Cerebellar cortex (tissue), 1 donor: ENCODE measurements at regions not wholly inside any gene's neighbourhood (a gene's known extent, or its start where the extent isn't known, plus 50 kb on each side); places are given as distances from the start of the nearest gene placed in this dataset.
"Not testable (repeated sequence)": the region's sequence is repeated elsewhere in the genome, so short reads cannot be mapped to it uniquely, and the experiment has no call there.

Source experiments
- DNase-seq: peaks from one replicate; pipeline ENCODE4 v3.0.0-alpha.2; 2015; ENCODE audit warnings: low spot score

GRCh38 chr6:159400826-159401225 is 231.6 kb downstream of the FNDC1 start:
- no peak for DNase-seq

GRCh38 chr6:159399751-159400221 is 230.6 kb downstream of the FNDC1 start:
- no peak for DNase-seq

DNA sequence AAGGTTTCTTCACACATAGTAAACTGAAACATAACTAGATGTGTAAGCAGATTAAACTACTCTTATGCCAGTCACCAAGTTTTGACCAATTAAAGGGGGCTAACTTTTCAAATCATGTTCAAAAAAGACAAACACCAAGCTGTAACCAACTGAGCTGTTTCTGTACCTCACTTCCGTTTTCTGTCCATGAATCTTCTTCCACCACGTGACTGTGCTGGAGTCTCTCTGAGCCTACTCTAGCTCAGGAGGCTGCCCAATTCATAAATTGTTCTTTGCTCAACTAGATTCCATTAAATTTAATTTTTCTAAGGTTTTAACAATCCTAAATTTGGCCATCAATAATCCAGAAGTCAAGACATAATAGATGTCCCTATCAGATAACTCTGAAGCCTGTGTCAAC is 229.4 kb downstream of the FNDC1 start:
- DNase-seq, result no peak

- DNase-seq, result no peak
These were observed 228.6 kb downstream of the FNDC1 start for GRCh38 chr6:159397753-159398152.

DNA sequence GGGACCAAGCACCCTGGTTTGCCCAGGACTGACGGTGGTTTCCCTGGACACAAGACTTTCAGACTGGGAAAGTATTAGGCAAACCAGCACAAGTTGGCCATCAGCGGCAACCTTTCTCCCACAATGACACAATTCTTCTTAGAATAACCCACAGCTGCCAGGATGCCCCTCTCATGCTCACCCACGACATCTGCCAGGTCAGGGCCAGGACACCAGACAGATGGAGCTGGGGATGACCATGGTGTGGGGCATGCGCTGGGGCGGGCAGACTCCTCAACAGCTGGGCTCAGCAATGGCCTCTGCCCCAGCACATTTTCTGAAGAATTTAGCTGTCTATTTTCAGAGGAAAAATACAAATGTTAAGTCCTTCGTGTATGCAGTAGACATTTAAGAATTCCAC is 226.4 kb downstream of the FNDC1 start:
- no peak for DNase-seq

- not testable (repeated sequence) for DNase-seq
These were observed 223.5 kb downstream of the FNDC1 start for GRCh38 chr6:159392695-159393094.

DNA sequence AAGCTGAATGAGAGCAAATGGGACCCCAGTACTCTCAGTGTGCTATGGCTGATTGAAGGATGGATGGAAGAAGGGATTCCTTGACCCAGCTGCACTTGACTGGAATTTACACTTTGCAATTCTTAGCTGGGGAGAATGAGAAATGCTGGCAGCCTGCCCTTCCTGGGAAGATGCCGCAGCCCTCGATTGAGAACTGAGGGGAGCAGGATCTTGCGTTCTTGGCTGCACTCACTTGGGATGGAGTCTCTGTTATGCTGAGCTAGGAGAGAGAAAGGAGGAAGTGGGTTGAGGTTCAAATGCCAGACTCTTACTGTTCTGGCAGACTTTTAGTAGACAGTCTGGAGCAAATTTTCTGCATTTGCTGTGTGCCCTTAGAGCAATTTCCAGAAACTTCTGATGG is 221.2 kb downstream of the FNDC1 start:
- no peak for DNase-seq

GRCh38 chr6:159389695-159390094 is 220.5 kb downstream of the FNDC1 start:
- DNase-seq, result no peak

DNA sequence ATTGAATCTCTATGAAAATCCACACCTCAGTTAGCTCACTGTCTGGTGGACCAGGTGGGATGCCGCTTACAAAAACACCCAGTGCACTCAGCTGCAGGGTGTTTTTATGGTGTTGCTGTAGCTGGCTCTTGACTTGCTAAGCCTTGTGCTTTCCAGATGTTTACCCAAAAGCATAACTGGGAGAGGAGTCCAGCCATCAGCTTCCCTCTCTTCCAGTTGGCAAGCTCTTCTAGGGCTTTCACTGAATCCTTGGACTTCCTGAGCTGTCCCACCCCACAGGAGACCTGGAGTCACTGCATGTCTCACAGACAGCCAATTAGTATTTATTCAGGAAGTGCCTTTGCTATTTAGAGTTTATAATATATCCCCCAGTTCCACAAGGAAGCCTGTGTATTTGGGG is 210.9 kb downstream of the FNDC1 start:
- no peak for DNase-seq

GRCh38 chr6:159378411-159379328 is 209.5 kb downstream of the FNDC1 start:
- DNase-seq, result no peak

DNA sequence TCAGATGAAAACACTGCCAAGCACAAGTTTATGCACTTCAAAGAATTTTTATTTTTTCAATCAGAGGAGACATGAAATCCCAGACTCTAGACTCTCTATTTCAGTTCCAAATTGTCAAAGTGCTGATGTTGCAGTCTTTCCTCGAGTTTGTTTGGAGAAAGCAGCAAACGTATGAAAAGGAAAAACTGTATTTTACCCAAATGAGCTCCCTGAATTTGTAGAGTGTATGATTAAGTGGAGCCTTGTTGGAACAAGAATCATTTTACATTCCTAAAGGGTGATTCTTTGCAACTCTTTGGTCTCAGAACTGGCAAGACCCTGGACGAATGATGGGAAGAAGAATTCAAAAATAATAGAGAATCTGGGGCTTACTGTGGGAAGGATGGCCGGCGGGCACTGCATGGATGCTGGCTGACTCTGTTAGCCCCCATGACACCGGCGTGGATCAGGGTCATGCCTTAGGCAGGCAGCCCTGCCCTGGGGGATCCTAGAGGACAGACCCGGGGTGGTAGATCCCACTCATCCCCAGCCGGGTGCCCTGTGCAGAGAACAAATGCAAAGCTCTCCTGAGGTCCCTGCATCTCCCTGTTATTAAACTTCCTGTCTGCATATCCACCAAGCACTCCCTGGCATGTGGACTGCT is 207.4 kb downstream of the FNDC1 start:
- no peak for DNase-seq

DNA sequence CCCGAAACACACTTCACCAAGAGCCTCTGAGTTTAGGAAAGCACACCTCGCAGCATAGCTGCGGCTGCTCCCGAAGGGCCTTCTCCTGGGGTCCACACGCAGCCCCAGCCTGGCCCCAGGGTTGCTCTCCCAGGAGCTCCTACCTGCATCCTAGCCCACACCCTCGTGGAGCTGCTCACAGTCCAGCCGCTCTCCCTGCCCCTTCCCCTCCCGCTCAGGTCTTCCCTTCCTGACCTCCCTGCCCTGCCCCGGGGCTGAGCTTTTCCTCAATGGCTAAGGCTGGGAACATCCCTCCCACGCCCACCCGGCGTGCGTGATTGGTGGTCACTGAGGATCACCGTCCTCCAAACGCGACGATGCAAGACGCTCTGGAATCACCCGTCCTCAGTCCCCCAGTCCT is 205.8 kb downstream of the FNDC1 start:
- DNase-seq, result no peak

GRCh38 chr6:159373670-159374069 is 204.5 kb downstream of the FNDC1 start:
- no peak for DNase-seq

GRCh38 chr6:159372333-159372732 is 203.1 kb downstream of the FNDC1 start:
- DNase-seq, result no peak

- DNase-seq, result no peak
These were observed 191.1 kb downstream of the FNDC1 start for GRCh38 chr6:159360306-159360705.

DNA sequence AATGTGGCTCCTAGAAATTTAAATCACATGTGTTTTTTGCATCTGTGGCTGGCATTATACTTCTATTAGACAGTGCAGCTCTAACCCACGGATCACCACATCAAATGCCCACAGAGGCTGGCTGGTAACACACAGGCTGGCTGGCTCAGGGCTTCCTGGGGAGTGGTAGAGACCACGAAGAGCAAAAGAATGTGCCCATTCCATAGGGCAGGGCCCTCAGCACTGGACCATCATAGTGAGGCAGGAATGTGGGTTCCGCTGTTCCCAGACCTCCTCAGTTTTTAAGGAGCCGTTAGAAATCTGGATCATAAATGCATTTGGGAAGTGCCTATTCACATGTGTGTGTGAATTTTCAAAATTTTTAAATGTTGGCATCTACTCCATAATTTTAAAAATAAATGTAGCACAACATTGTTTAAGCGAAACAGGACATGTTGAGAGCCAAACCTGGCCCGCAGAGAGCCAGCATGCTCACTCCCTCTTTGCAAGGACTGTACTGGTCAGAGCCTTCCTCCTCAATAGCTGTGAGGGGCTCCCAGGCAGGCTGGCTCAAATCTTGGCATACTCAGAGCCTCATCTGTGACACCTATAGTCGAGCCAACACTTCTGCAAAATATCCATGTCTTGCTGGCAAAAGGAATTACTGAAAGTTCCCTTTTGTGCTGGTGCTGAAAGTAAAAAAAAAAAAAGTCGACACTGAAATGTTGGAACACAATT is 190.5 kb downstream of the FNDC1 start:
- no peak for DNase-seq

DNA sequence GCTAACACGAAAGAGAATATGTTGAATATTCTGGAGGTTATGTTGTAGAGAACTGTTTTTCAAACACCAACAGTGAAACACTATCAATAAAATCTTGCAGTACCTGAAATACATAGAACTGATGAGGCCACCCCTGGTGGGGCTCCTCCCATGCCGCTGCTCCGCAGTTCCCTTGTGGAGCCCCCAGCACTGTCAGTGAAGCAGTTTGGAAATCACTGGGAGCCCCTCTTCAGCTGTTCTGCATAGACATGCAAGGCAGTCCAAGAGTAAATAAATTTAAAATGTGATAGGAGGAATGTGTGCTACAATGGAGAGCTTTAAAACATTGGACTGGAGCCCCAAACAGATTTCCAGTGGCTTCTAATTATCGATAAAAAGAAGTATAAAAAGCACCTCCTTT is 189.4 kb downstream of the FNDC1 start:
- no peak for DNase-seq

DNA sequence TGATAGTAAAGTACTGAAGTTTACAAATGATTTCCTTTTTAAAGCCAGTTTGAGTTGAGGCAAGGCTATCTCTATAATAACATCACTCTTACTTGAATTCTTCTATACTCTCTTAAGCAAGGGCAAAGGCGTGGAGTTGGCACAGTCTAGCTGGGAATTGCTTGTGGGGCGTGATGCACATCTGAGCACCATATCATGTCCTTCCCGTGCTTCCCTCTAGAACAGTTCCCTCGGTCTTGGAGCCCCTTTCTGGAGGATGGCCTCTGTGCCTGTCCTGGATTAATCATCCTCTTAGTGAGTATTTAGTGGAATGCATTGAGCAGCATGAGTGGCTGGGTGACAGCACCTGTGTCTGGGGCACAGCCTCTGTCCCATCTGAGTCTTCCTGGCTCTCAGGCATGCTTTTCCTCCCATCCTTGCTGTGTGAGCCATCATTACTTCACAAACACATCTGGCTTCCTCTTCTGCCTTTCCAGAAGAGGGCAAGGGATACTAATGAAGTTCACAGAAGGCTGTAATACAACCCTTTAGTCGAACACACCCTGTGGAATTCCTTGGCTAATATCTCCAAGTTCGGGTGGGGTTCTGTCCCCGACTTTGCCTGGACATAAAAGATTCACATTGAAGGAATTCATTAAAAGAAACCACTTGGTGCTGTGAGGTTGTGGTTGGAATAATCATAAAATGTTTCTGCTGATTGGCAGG is 188.2 kb downstream of the FNDC1 start:
- DNase-seq, result no peak

DNA sequence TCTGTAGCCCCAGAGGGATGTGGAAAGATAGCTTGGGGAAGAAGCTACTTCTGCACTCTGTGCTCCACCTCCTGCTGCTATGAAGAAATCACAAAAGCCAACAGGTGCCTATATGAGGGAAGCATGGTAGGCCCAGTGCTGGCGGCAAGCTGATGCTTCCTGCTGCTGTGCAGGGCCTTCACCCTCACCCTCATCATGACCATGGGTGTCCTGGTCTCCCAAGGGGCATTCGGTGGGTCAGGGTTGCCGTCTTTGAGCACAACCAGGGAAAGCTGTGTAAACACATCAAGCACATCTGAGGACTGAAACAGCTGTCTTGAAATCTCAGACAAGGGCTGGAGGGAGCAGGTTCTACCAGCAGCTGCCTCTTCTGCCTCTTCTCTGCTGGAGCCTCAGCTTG is 184.0 kb downstream of the FNDC1 start:
- DNase-seq, result no peak

DNA sequence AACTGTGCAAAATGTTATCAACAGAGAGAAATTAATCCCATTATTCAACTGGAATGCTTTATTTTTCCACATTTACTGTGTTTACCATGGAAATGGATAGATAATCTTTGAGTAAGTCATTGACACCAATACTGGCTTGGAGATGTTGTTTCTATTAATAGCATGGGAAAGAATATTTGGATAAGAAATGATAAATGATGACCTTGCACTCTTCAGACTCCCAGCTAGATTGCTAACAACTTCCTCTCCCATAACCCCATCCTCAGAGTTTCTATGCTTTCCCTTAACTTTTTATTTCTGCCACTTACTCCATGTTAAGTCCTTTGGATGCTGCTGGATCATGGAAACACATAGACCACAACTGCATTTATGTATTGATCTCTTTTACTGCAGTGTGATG is 182.5 kb downstream of the FNDC1 start:
- no peak for DNase-seq

DNA sequence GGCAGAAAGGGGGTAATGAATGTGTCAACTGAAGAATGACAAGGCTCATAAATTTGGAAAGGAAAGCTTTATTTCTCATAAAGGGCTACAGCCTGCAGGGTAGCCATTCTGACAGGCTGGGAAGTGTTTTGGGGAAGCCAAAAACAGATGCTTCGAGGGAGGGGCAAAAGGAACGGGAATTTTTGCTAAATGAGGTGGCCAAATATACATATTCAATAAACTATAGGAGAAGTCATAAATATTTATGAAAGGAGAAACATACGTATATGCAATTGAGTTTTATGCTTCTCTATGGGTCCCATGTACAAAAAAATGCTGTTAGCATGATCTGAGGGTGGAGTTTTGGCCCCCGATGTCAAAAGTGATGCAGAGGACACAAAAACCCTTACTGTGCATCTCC is 180.7 kb downstream of the FNDC1 start:
- no peak for DNase-seq

GRCh38 chr6:159343709-159344108 is 174.5 kb downstream of the FNDC1 start:
- no peak for DNase-seq
